CD4-positive, alpha-beta T cell treated with Interleukin-4 for 1 hour (primary cell): ENCODE measurements at regions not wholly inside any gene's neighbourhood (a gene's known extent, or its start where the extent isn't known, plus 50 kb on each side); places are given as distances from the start of the nearest gene placed in this dataset.
A peak's percentile ranks its signal among the peaks of the same experiment; 100 is the strongest.

Source experiments
- DNase-seq, 2 donors: peaks; one replicate each; pipeline ENCODE4 v3.0.0-alpha.2; 2020 to 2022

- peak in 1 of 2 donors; percentile 57 for DNase-seq
Measured at GRCh38 chrX:45807572-45808425, 607.1 kb upstream of the DIPK2B start.

- peak; percentile 70 to 86 for DNase-seq
Measured at GRCh38 chrX:45806410-45807121, 605.9 kb upstream of the DIPK2B start.

GRCh38 chrX:45804276-45804675, 603.6 kb upstream of the DIPK2B start:
- no peak for DNase-seq

- peak in 1 of 2 donors; percentile 53 for DNase-seq
Measured at GRCh38 chrX:45803383-45803921, 602.8 kb upstream of the DIPK2B start.

- DNase-seq: peak in 1 of 2 donors; percentile 71
Measured at GRCh38 chrX:45801554-45801953, 600.9 kb upstream of the DIPK2B start.

GRCh38 chrX:45800746-45801453, 600.2 kb upstream of the DIPK2B start:
- peak; percentile 69 to 74 for DNase-seq

DNA sequence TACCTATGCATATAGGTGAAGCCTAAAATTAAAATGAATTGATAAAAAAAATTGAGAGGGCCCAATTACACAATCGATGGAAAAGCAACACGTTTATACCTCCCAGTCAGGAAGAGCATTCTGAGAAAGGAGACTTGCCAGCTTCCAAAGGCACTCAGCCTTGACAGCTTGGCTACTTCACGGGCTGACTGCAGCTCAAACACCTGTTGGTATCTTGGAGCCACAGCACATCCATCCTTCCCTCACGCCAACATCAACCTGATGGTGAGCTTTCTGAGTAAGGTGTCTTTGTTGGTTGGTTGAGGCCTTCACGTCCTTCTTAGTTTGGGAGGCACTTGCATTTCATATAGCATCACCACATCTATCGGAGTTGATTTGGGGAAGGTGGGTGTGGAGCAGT, 598.9 kb upstream of the DIPK2B start:
- DNase-seq: no peak

DNA sequence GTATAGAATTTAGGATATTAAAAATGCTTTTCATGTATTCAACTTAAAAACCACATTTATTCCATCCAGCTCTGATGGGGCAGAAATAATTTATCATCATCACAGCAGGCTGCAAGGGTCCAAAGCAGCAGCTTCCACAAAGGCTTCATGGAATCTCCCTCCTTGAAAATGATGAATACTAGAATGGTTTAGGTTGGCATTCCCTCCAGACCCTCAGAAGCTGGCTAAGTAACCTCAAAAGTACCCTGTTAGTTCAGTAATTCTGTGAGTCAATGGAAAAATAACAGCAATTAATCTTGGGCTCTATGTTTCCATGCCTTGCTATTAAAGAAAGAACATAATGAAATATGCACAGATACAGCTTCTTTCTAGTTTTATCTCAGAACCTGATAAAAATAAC, 594.9 kb upstream of the DIPK2B start:
- DNase-seq: no peak

DNA sequence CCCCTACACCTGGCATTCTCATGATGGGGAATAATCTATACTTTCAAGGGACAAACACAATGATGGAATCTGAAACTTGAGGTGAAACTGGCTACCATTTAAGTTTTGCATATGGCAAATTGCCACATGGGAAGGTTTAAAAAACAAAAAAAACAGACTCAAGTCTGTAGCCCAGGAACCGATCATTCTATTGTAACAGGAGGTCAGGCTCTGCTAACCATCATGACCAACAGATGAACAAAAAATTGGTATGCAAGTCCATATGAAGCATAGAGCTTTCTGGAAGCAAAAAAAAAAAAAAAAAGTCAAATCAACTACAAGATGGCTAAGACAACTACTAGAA, 594.3 kb upstream of the DIPK2B start:
- no peak for DNase-seq

DNA sequence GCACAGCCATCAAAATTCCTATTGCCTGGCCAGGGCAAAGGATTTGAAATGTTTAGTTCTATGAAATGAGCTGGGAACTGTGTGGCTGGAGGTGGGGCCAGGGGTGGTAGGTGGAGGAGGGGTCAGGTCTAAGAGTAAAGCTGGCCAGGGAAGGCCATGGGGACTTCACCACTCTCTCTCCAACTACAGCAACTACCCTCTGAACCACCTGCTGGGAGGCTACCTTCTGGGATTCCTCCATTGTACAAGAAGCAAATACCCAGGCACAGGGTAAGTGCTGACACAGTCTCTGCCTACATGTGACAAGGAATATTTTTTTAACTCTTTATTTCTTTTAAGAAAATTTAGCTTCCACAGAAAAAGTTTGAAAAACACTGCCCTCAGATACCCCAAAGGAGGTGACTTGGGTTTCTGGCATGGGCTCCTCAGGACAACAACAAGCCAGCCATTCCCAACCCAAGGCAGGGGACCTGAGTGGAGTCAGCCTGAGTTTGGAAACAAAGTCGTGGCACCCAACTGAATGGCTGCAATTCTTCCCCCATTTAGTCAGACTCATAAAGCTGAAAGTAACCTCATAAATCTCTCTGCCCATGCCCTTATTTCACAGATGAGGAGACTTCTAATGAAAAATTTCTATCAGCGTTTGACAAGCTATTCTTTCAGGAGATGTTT, 593.8 kb upstream of the DIPK2B start:
- DNase-seq: no peak

DNA sequence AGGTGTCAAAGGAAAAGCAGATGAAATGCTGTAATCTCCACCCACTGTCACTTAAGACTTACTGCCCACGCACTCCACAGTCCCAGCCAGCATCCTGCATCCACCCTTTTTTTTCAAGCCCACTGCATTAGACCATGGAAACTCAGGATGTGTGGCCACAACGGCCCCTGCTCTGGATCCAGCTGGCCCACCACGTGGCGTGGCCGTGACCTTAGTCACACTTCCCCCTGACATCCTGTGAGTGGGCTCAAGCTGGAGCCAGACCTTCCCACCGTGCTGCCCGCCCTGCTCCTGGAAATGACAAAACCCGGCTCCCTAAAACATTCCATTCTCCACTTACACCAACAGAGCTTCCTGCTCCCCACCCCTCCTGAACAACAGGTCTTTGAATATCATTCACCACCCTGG, 588.3 kb upstream of the DIPK2B start:
- DNase-seq: no peak

GRCh38 chrX:45788315-45788714, 587.6 kb upstream of the DIPK2B start:
- DNase-seq: no peak

DNA sequence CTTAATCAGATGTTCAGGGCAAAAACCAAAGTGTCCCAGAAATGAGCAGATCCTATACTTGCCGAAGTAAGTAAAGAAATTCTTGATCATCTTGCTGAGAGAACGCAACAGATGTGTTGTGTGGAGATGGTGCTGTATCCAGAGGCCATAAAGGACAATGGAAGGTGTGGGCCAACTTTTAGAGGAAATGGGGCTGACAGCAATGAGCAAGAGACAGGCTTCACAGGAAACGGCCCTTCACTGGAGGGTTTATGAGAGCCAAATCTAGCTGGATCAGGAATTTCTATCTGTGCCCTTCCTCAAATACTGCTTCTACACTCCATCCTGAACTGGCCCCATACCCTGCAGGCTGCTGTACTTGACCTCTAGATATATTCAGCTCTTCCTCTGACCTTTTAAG, 583.9 kb upstream of the DIPK2B start:
- DNase-seq: no peak

DNA sequence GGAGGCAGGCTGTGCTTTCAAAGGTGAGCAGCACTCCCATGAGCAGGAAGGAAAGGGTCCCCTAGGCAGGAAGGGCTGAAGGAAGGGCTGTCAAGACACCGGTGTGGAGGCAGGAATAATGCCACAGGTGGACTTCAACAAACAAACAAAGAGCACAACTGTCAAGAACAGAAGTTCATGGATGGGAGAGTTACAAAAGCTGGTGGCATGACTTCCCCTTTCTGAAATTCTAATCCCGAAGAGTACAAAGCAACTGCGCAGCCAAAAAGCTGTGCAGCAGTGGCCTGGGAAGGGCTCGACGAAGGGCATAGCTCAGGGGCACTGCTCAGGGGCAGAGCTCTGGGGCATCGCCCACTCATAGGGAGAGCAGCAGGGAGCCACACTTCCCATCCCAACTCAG, 582.3 kb upstream of the DIPK2B start:
- DNase-seq: no peak

DNA sequence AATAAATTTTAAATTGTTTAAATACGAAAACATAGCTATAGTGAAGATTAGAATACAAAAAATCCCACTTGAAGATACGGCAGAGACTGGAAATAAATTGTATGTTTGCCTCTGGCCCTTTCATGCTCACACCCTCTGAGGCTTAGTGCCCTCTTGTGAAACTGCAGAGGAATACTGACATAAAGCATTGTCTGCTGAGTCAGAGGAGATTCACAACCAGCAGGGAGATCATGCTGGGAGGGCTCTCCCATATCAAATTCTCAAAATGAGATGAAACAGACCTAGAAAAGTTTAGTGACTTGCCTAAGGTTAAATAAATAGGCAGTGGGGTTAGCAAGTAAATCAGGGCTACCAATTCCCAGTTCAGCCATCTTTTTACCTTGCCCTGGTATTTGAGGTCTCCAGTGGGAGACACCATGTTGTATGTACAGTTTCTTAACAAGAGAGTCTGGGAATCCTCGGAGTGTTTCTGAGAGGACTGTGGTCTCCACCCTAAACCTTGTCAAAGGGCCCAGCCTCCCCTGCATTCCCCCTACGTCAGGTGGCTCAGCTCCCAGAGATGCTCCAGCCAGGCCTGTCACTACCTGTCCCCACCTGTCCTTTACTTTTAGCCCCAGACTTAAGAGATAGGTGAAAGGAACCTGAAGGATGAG, 581.4 kb upstream of the DIPK2B start:
- no peak for DNase-seq

GRCh38 chrX:45778616-45779015, 577.9 kb upstream of the DIPK2B start:
- DNase-seq: no peak

- no peak for DNase-seq
Measured at GRCh38 chrX:45777366-45777765, 576.7 kb upstream of the DIPK2B start.

DNA sequence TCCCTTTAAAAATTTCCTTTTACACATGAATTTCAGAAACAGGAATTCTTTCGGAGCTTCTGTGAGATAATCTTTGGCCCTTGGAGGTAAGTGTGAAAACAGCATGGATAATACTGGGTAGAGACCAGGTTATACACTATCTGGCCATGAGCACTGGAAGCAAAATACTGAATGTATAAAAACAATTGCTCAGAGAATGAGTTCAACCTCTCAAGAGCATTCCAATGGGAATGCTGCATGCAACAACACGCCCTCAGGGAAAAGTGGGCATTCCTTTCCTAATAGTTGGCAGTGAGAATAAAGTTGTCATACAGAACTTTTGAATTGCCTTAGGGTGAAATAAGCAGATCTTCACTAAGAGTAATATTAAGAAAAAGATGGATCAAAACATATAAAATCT, 574.8 kb upstream of the DIPK2B start:
- no peak for DNase-seq

- no peak for DNase-seq
Measured at GRCh38 chrX:45774961-45775360, 574.3 kb upstream of the DIPK2B start.

GRCh38 chrX:45773572-45773971, 572.9 kb upstream of the DIPK2B start:
- DNase-seq: no peak

GRCh38 chrX:45771560-45772340, 571.1 kb upstream of the DIPK2B start:
- peak; percentile 62 to 76 for DNase-seq

DNA sequence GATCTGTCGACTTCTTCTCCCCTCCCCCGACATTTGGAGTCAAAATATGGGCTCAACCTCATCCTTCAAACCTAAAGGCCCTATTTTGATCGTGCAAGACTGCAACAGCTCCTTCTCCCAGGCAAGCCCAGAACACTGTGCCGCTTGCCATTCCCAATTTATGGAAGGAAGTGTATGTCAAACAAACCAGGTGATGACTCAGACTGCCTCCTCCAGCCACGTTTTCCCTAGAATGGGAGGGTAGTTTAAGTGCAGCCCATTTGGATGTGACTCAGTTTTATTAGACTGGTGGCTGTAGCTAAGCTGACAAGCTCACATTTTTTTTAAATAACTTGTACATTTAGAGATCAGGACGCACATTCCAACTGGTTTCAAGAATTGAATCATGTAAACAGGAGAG, 570.4 kb upstream of the DIPK2B start:
- no peak for DNase-seq
